Hepatocyte (in vitro differentiated cells): ENCODE measurements at regions not wholly inside any gene's neighbourhood (a gene's known extent, or its start where the extent isn't known, plus 50 kb on each side); places are given as distances from the start of the nearest gene placed in this dataset.

ENCODE experiments used
- DNase-seq: peaks from one replicate; pipeline ENCODE4 v3.0.0-alpha.2; 2016; ENCODE audit warnings: low spot score
- H2AFZ ChIP-seq: fragments of 200-600 bp; sonication (generic); 2 replicates; pipeline ENCODE4 v1.6.0; 2016; ENCODE audit warnings: antibody characterized with exemption, mild to moderate bottlenecking
- H3K27ac ChIP-seq: fragments of 200-600 bp; sonication (generic); 2 replicates; pipeline ENCODE4 v1.5.1; 2016; ENCODE audit warnings: mild to moderate bottlenecking
- H3K27me3 ChIP-seq: fragments of 200-600 bp; sonication (generic); 2 replicates; pipeline ENCODE4 v1.6.1; 2016
- H3K36me3 ChIP-seq: fragments of 200-600 bp; sonication (generic); replicated peaks from 2 replicates; pipeline ENCODE4 v1.5.1; 2016; ENCODE audit warnings: low read depth; ENCODE audit not compliant: insufficient read depth
- H3K4me1 ChIP-seq: fragments of 200-600 bp; sonication (generic); 2 replicates; pipeline ENCODE4 v1.5.1; 2016; ENCODE audit warnings: mild to moderate bottlenecking, moderate library complexity; ENCODE audit not compliant: insufficient read depth
- H3K4me2 ChIP-seq: fragments of 200-600 bp; sonication (generic); 2 replicates; pipeline ENCODE4 v1.6.0; 2016
- H3K4me3 ChIP-seq: fragments of 200-600 bp; sonication (generic); 2 replicates; pipeline ENCODE4 v1.5.1; 2016; ENCODE audit warnings: mild to moderate bottlenecking
- H3K79me2 ChIP-seq: fragments of 200-600 bp; sonication (generic); 2 replicates; pipeline ENCODE4 v1.6.0; 2017; ENCODE audit warnings: mild to moderate bottlenecking
- H3K9me2 ChIP-seq: fragments of 200-600 bp; sonication (generic); replicated peaks from 2 replicates; pipeline ENCODE4 v1.6.0; 2017; ENCODE audit warnings: mild to moderate bottlenecking; ENCODE audit not compliant: insufficient read depth
- H3K9me3 ChIP-seq: fragments of 200-600 bp; sonication (generic); 2 replicates; pipeline ENCODE4 v1.5.1; 2016; ENCODE audit warnings: low read depth, mild to moderate bottlenecking
- H4K20me1 ChIP-seq: fragments of 200-600 bp; sonication (generic); 2 replicates; pipeline ENCODE4 v1.6.0; 2016; ENCODE audit warnings: mild to moderate bottlenecking; ENCODE audit not compliant: insufficient read depth, poor library complexity, severe bottlenecking
- CTCF ChIP-seq: fragments of 200-600 bp; sonication (generic); IDR thresholded peaks from 2 replicates; pipeline ENCODE4 v1.5.1; 2016; ENCODE audit warnings: antibody characterized with exemption, mild to moderate bottlenecking; ENCODE audit not compliant: poor library complexity
- EZH2 ChIP-seq: fragments of 200-600 bp; sonication (generic); IDR thresholded peaks from 2 replicates; pipeline ENCODE4 v1.6.1; 2016; ENCODE audit warnings: antibody characterized with exemption, mild to moderate bottlenecking, borderline replicate concordance
- EZH2phosphoT487 ChIP-seq: fragments of 200-600 bp; sonication (generic); IDR thresholded peaks from one replicate; pipeline ENCODE4 v1.6.1; 2018; ENCODE audit warnings: antibody characterized with exemption, mild to moderate bottlenecking, low read depth, moderate library complexity; ENCODE audit not compliant: unreplicated experiment, severe bottlenecking
- WGBS: methylation state at CpG from one replicate; pipeline ENCODE4 v1.1.6; 2016; ENCODE audit warnings: low lambda C conversion rate; ENCODE audit errors: missing lambda C conversion rate; 5-methylcytosine and 5-hydroxymethylcytosine counted together

DNA sequence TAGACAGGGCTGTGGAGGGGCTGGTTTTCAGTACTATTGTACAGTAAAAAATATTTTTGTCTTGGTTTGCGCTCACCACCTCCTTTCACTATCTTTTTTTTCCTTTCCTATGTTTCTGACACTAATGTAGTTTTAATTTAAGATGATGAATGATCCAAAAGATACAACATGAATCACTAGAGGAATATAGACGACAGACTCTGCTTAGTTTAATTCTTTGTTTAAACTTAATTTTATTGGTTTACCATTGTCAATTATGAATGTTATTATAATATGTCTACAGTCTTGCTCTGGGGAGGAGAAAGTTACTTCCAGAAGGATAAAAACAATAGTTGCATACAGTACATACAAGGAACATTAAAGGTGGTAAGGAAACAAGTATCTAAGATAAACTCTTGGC lies 682.4 kb upstream of the ADGRL4 start:
- 76% methylated on average over 2 of the region's 2 CpGs for WGBS

GRCh38 chr1:79683420-79683819 lies 676.9 kb upstream of the ADGRL4 start:
- no peaks in the 10 kb centered on the region for H3K4me1 ChIP-seq
- H4K20me1 ChIP-seq = no peaks in the 10 kb centered on the region
- no peaks in the 10 kb centered on the region for H3K27me3 ChIP-seq
- no peaks in the 10 kb centered on the region for H3K79me2 ChIP-seq
- no peaks in the 10 kb centered on the region for H3K36me3 ChIP-seq
- H3K9me2 ChIP-seq = no peaks in the 10 kb centered on the region
- TF ChIP-seq EZH2phosphoT487 (no peak), EZH2 (no peak), CTCF (no peak)
- DNase-seq = no peak
- H2AFZ ChIP-seq = no peak overlapping the region
- no peak overlapping the region for H3K4me3 ChIP-seq
- no peak overlapping the region for H3K27ac ChIP-seq
- no peak overlapping the region for H3K4me2 ChIP-seq
- H3K9me3 ChIP-seq = peaks cover 8% of the 10 kb centered on the region

More for the DNA sequence above, 682.4 kb upstream of the ADGRL4 start:
- Histone ChIP-seq H3K36me3 (no peaks in the 10 kb centered on the region), H3K9me2 (no peaks in the 10 kb centered on the region), H3K4me1 (peaks cover 18% of the 10 kb centered on the region), H4K20me1 (no peaks in the 10 kb centered on the region), H3K4me2 (no peak overlapping the region), H3K9me3 (no peaks in the 10 kb centered on the region), H3K79me2 (no peaks in the 10 kb centered on the region), H2AFZ (no peak overlapping the region), H3K27me3 (no peaks in the 10 kb centered on the region), H3K27ac (no peak overlapping the region), H3K4me3 (no peak overlapping the region)
- TF ChIP-seq EZH2 = no peak
- no peak for TF ChIP-seq EZH2phosphoT487
- no peak for DNase-seq

DNA sequence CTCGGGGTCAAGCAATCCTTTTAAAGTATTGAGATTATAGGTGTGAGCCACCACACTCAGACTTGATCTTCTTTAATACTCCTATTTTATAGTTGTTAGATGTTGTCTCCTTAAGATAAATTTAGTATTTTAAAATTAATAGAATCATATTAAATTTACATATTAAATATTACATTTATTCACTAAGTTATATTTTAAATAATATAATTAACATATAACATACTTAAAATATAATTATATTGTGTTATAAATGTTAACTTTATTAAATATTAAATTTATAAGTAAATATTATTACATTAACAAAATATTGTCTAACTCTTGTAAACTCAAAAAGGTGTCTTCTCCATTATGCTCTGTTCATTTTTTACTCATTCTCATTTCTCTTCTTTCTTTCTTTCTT lies 675.9 kb upstream of the ADGRL4 start:
- no peaks in the 10 kb centered on the region for H3K27me3 ChIP-seq
- no peaks in the 10 kb centered on the region for H3K36me3 ChIP-seq
- H4K20me1 ChIP-seq = no peaks in the 10 kb centered on the region
- H3K79me2 ChIP-seq = no peaks in the 10 kb centered on the region
- H3K4me1 ChIP-seq = no peaks in the 10 kb centered on the region
- no peak overlapping the region for H3K4me3 ChIP-seq
- no peak for DNase-seq
- TF ChIP-seq CTCF (no peak), EZH2phosphoT487 (no peak), EZH2 (no peak)
- H3K27ac ChIP-seq = no peak overlapping the region
- peaks cover 8% of the 10 kb centered on the region for H3K9me3 ChIP-seq
- H2AFZ ChIP-seq = no peak overlapping the region
- H3K4me2 ChIP-seq = no peak overlapping the region
- no peaks in the 10 kb centered on the region for H3K9me2 ChIP-seq
- WGBS = 95% methylated on average over 1 of the region's 1 CpG

- Histone ChIP-seq H3K9me2 (no peaks in the 10 kb centered on the region), H3K9me3 (peaks cover 8% of the 10 kb centered on the region), H2AFZ (no peak overlapping the region), H3K27me3 (no peaks in the 10 kb centered on the region), H3K36me3 (no peaks in the 10 kb centered on the region), H4K20me1 (no peaks in the 10 kb centered on the region), H3K79me2 (no peaks in the 10 kb centered on the region), H3K4me3 (no peak overlapping the region), H3K27ac (no peak overlapping the region), H3K4me1 (no peaks in the 10 kb centered on the region), H3K4me2 (no peak overlapping the region)
- no peak for DNase-seq
- TF ChIP-seq EZH2phosphoT487 (no peak), EZH2 (no peak), CTCF (no peak)
Observed at GRCh38 chr1:79681382-79681781, 674.9 kb upstream of the ADGRL4 start.
